GM10248 (cell line): ENCODE measurements at regions not wholly inside any gene's neighbourhood (a gene's known extent, or its start where the extent isn't known, plus 50 kb on each side); places are given as distances from the start of the nearest gene placed in this dataset.
"Not testable (repeated sequence)": the region's sequence is repeated elsewhere in the genome, so short reads cannot be mapped to it uniquely, and the experiment has no call there.

Source experiments
- CTCF ChIA-PET: fragments of 300-600 bp; sonication (Branson Sonifier 250); formaldehyde crosslinking; extraction: SDS; loops from one replicate; lab custom pipeline; 2021; ENCODE audit warnings: antibody characterized with exemption; lab: Yijun Ruan, JAX
- POLR2A ChIA-PET: fragments of 350-650 bp; sonication (Branson Sonifier 250); formaldehyde crosslinking; extraction: SDS; loops from one replicate; lab custom pipeline; 2020; ENCODE audit warnings: antibody characterized with exemption; lab: Yijun Ruan, JAX
- DNase-seq: peaks from one replicate; pipeline ENCODE4 v3.0.0; 2012; ENCODE audit errors: extremely low spot score
- CTCF ChIP-seq: IDR thresholded peaks from 2 replicates; pipeline ENCODE4 v1.5.1; 2012; ENCODE audit warnings: mild to moderate bottlenecking, low read depth; ENCODE audit errors: extremely low read depth, missing control alignments, control extremely low read depth

- POLR2A ChIA-PET, result no interaction called here
- CTCF ChIA-PET, result interaction anchor here (1.2 to 1.5 kb wide), 2 partner anchors 10 to 114 kb away, joined by 3 read pairs; no protein-coding TSS in a partner anchor
- TF ChIP-seq CTCF, result no peak
- DNase-seq, result no peak
These were observed 73.4 kb upstream of the TMEM18 start for GRCh38 chr2:750628-751027.

- no peak for TF ChIP-seq CTCF
- POLR2A ChIA-PET, result no interaction called here
- no peak for DNase-seq
- CTCF ChIA-PET, result no interaction called here
These were observed 70.7 kb upstream of the TMEM18 start for GRCh38 chr2:747762-748351.

- ChIA-PET POLR2A (no interaction called here), CTCF (interaction anchor here (1.6 kb wide), 1 partner anchor 32 kb away, joined by 3 read pairs; no protein-coding TSS in a partner anchor)
- no peak for TF ChIP-seq CTCF
- DNase-seq, result no peak
These were observed 69.5 kb upstream of the TMEM18 start for GRCh38 chr2:746697-747096.

- ChIA-PET POLR2A (no interaction called here), CTCF (no interaction called here)
- no peak for TF ChIP-seq CTCF
- DNase-seq, result no peak
These were observed 66.9 kb upstream of the TMEM18 start for GRCh38 chr2:744088-744487.

GRCh38 chr2:742221-742620 is 65.0 kb upstream of the TMEM18 start:
- ChIA-PET POLR2A (no interaction called here), CTCF (no interaction called here)
- TF ChIP-seq CTCF, result no peak
- DNase-seq, result no peak

- no peak for TF ChIP-seq CTCF
- DNase-seq, result no peak
- CTCF ChIA-PET, result no interaction called here
- POLR2A ChIA-PET, result no interaction called here
These were observed 63.9 kb upstream of the TMEM18 start for GRCh38 chr2:741195-741496.

GRCh38 chr2:740322-741194 is 63.4 kb upstream of the TMEM18 start:
- POLR2A ChIA-PET, DNase-seq: not testable (repeated sequence)
- CTCF ChIA-PET, result interaction anchor here (1.1 to 1.9 kb wide), 4 partner anchors 11 to 64 kb away, joined by 3 to 13 read pairs (median 6); partner anchors contain the start of gene TMEM18

- CTCF ChIA-PET, result interaction anchor here (1.1 to 1.9 kb wide), 4 partner anchors 11 to 63 kb away, joined by 3 to 13 read pairs (median 6); partner anchors contain the start of gene TMEM18
- DNase-seq, POLR2A ChIA-PET: not testable (repeated sequence)
These were observed 62.7 kb upstream of the TMEM18 start for GRCh38 chr2:739864-740321.
